GM12878 (cell line): ENCODE measurements at regions not wholly inside any gene's neighbourhood (a gene's known extent, or its start where the extent isn't known, plus 50 kb on each side); places are given as distances from the start of the nearest gene placed in this dataset.

ENCODE experiments used
- ATAC-seq: fragments of 200-7000 bp; cut with Tn5 transposase; 3 replicates; pipeline ENCODE4 v1.9.1; 2020; ENCODE audit warnings: mild to moderate bottlenecking, moderate library complexity
- BruUV-seq: library from RNA; stranded (reverse); fragments of 400-500 nt; replicated peaks from 2 replicates; lab custom pipeline; 2021; lab: Mats Ljungman, UMichigan
- CTCF ChIA-PET: fragments of 300-600 bp; sonication (Branson Sonifier 250); formaldehyde crosslinking; extraction: SDS; loops from one replicate; lab custom pipeline; 2021; ENCODE audit warnings: inconsistent platforms; lab: Yijun Ruan, JAX
- POLR2A ChIA-PET: fragments of 350-600 bp; formaldehyde crosslinking; extraction: SDS; loops from one replicate; lab custom pipeline; 2021; ENCODE audit warnings: inconsistent platforms; lab: Charles Lee
- RAD21 ChIA-PET: fragments of 300-600 bp; sonication (Branson Sonifier 250); formaldehyde crosslinking; loops from one replicate; lab custom pipeline; 2023; ENCODE audit warnings: antibody characterized with exemption; ENCODE audit not compliant: unreplicated experiment; lab: Charles Lee
- SMC1A ChIA-PET: fragments of 300-600 bp; sonication (Branson Sonifier 250); formaldehyde crosslinking; loops from one replicate; lab custom pipeline; 2023; ENCODE audit not compliant: unreplicated experiment, uncharacterized antibody; lab: Charles Lee
- DNase-seq: peaks from one replicate; pipeline ENCODE4 v3.0.0-alpha.2; 2011; ENCODE audit warnings: low read depth, low spot score
- FAIRE-seq: peaks from 3 replicates; lab custom pipeline; 2011; peaks lifted over from hg19 to GRCh38; lab: Jason Lieb, UNC
- H2AFZ ChIP-seq: 2 replicates; pipeline ENCODE4 v1.6.0; 2011; ENCODE audit warnings: low read depth, low read length, control low read depth; ENCODE audit not compliant: control insufficient read depth
- H3K27ac ChIP-seq: 2 replicates; pipeline ENCODE4 v1.5.1; 2011; ENCODE audit warnings: control low read depth; ENCODE audit not compliant: control insufficient read depth, insufficient read depth
- H3K27me3 ChIP-seq, 2 experiments: replicated peaks in 1 of 2; 2 replicates each; pipeline versions ENCODE4 v1.6.0 to v1.6.1; 2011; ENCODE audit warnings: low read length in 1 of 2; ENCODE audit not compliant: control insufficient read depth in 2 of 2, insufficient read depth in 2 of 2
- H3K36me3 ChIP-seq, 2 experiments: 2 replicates each; pipeline ENCODE4 v1.5.1; 2011; ENCODE audit warnings: low read length in 1 of 2; ENCODE audit not compliant: control insufficient read depth in 2 of 2, insufficient read depth in 2 of 2
- H3K4me1 ChIP-seq: 2 replicates; pipeline ENCODE4 v1.6.1; 2011; ENCODE audit warnings: mild to moderate bottlenecking, low read length, moderate library complexity, mixed read lengths; ENCODE audit not compliant: control insufficient read depth, insufficient read depth
- H3K4me2 ChIP-seq: 2 replicates; pipeline ENCODE4 v1.6.0; 2011; ENCODE audit warnings: control low read depth; ENCODE audit not compliant: control insufficient read depth, insufficient read depth
- H3K4me3 ChIP-seq: fragments of 200-600 bp; sonication (generic); 2 replicates; pipeline ENCODE4 v1.5.1; 2016
- H3K79me2 ChIP-seq: 2 replicates; pipeline ENCODE4 v1.6.0; 2011; ENCODE audit warnings: low read length; ENCODE audit not compliant: control insufficient read depth, insufficient read depth
- H3K9ac ChIP-seq: 2 replicates; pipeline ENCODE4 v1.8.0; 2011; ENCODE audit warnings: low read length, control low read depth, mixed read lengths; ENCODE audit not compliant: control insufficient read depth, insufficient read depth
- H3K9me3 ChIP-seq: replicated peaks from 3 replicates; pipeline ENCODE4 v1.5.1; 2011; ENCODE audit warnings: mild to moderate bottlenecking, low read length; ENCODE audit not compliant: control insufficient read depth, insufficient read depth
- H4K20me1 ChIP-seq: 2 replicates; pipeline ENCODE4 v1.6.0; 2011; ENCODE audit not compliant: control insufficient read depth, insufficient read depth
- BCLAF1 ChIP-seq: fragments of 450-650 bp; IDR thresholded peaks from 2 replicates; pipeline ENCODE4 v1.6.1; 2017; ENCODE audit warnings: antibody characterized with exemption, mild to moderate bottlenecking, moderate library complexity
- CBFB ChIP-seq: IDR thresholded peaks from 2 replicates; pipeline ENCODE4 v1.6.1; 2016; ENCODE audit warnings: antibody characterized with exemption, low read depth
- CREM ChIP-seq: IDR thresholded peaks from 2 replicates; pipeline ENCODE4 v1.6.1; 2014; ENCODE audit warnings: antibody characterized with exemption, low read depth
- KAT2A ChIP-seq: conservative IDR thresholded peaks from 2 replicates; pipeline ENCODE4 v1.6.1; 2011; ENCODE audit warnings: low read depth, low read length; ENCODE audit not compliant: control insufficient read depth
- MTA3 ChIP-seq: IDR thresholded peaks from 2 replicates; pipeline ENCODE4 v1.6.1; 2012; ENCODE audit warnings: low read length, inconsistent platforms, borderline replicate concordance
- NR2C2 ChIP-seq: IDR thresholded peaks from 2 replicates; pipeline ENCODE4 v1.6.1; 2011; ENCODE audit warnings: borderline replicate concordance, low read depth; ENCODE audit not compliant: control insufficient read depth, insufficient read length
- POLR2AphosphoS2 ChIP-seq: IDR thresholded peaks from 2 replicates; pipeline ENCODE4 v1.6.1; 2011; ENCODE audit warnings: low read depth, mild to moderate bottlenecking, low read length, improper control_type of control experiment, moderate library complexity
- RUNX3 ChIP-seq: IDR thresholded peaks from 2 replicates; pipeline ENCODE4 v1.6.1; 2012; ENCODE audit warnings: low read length, inconsistent platforms
- USF1 ChIP-seq: IDR thresholded peaks from 2 replicates; pipeline ENCODE4 v1.6.1; 2011; ENCODE audit warnings: borderline replicate concordance, low read depth, mild to moderate bottlenecking, moderate library complexity, mixed read lengths, low read length; ENCODE audit not compliant: insufficient read depth; ENCODE audit errors: extremely low read length
- WGBS: methylation state at CpG from one replicate; pipeline ENCODE4 v1.1.6; 2016; ENCODE audit warnings: low lambda C conversion rate; ENCODE audit not compliant: insufficient replicate concordance, insufficient coverage; ENCODE audit errors: missing lambda C conversion rate; 5-methylcytosine and 5-hydroxymethylcytosine counted together
- in situ Hi-C: fragments of 300-500 bp; cut with MboI; formaldehyde crosslinking; loops from 9 replicates; pipeline ENCODE4 v1.14.3; 2018; ENCODE audit warnings: mixed read lengths
- intact Hi-C: fragments of 100-400 bp; cut with micrococcal nuclease; formaldehyde crosslinking; loops from one replicate; pipeline ENCODE4 v1.14.2; 2022; ENCODE audit not compliant: unreplicated experiment

DNA sequence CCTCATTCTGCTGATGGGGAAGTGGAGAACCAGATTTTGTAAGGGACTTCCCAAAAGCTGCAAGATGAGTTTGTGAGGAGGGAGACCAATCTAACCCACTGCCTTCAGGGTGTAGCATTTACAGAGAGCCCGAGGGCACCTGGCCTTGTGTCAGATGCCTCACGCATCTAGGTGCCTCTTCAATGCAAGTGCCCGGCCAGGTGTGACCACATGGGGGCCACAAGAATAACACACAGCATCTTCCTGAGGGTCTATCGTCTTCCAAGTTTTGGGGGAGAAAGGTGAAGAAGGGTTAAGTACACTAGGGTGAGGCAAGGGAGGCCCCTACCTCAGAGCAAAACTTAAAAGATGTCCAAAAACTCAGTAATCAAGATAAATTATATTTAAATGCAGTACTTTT lies 401.7 kb upstream of the CDH5 start:
- Histone ChIP-seq H3K36me3 (no peaks in the 10 kb centered on the region), H3K79me2 (no peaks in the 10 kb centered on the region), H4K20me1 (no peaks in the 10 kb centered on the region), H2AFZ (no peak overlapping the region), H3K9ac (no peak overlapping the region), H3K27me3 (no peaks in the 10 kb centered on the region), H3K9me3 (no peaks in the 10 kb centered on the region), H3K4me1 (no peaks in the 10 kb centered on the region), H3K4me3 (no peak overlapping the region), H3K4me2 (no peak overlapping the region), H3K27ac (no peak overlapping the region)
- ChIA-PET POLR2A (no interaction called here), CTCF (no interaction called here), RAD21 (no interaction called here), SMC1A (no interaction called here)
- FAIRE-seq (no peak), ATAC-seq (no peak), DNase-seq (no peak)
- in situ Hi-C loops (no loop called here), intact Hi-C loops (no loop called here)
- BruUV-seq = no TSS peak
- 21% methylated on average over 4 of the region's 4 CpGs for WGBS
- no peak for TF ChIP-seq POLR2AphosphoS2
- TF ChIP-seq KAT2A = no peak
- TF ChIP-seq CBFB = no peak
- no peak for TF ChIP-seq USF1
- TF ChIP-seq NR2C2 = no peak

DNA sequence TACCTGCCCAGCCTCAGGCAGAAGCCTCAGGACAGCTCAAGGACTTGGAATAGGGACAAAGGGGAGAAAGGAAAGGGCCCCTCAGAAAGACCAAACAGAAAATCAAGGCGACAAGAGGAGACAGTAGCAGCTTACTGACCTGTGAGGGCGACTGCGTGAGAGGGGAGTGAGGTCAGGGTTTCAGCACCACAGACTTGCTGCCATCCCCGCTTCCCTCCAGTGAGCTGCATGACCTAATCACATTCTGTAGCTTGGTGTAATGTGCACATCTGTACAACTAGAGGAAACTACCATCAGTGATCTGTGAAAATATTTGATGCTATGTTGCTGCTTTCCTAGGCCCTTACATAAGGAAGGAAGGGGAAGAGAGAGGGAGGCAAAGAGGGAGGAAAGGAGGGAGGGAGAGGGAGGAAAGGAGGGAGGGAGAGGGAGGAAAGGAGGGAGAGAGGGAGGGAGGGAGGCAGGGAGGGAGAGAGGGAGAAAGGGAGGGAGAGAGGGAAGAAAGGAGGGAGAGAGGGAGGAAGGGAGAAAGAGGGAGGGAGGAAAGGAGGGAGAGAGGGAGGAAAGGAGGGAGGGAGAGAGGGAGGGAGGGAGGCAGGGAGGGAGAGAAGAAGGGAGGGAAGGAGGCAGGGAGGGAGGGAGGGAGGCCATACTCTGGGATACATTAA lies 404.9 kb upstream of the CDH5 start:
- SMC1A ChIA-PET = no interaction called here
- no peaks in the 10 kb centered on the region for H4K20me1 ChIP-seq
- no peak for TF ChIP-seq BCLAF1
- TF ChIP-seq RUNX3 = peak; percentile 50; the same call in 1 of the 2 replicates
- no peak for TF ChIP-seq MTA3
- TF ChIP-seq CREM = peak; percentile 40; the same call in 1 of the 2 replicates
- ATAC-seq (no peak), FAIRE-seq (no peak), DNase-seq (no peak)
- no peak overlapping the region for H2AFZ ChIP-seq
- no peaks in the 10 kb centered on the region for H3K79me2 ChIP-seq
- H3K27me3 ChIP-seq = no peaks in the 10 kb centered on the region
- BruUV-seq = no TSS peak
- H3K9me3 ChIP-seq = no peaks in the 10 kb centered on the region
- no peak overlapping the region for H3K9ac ChIP-seq
- POLR2A ChIA-PET = no interaction called here
- no peaks in the 10 kb centered on the region for H3K4me1 ChIP-seq
- no peaks in the 10 kb centered on the region for H3K36me3 ChIP-seq
- H3K4me2 ChIP-seq = no peak overlapping the region
- RAD21 ChIA-PET = no interaction called here
- in situ Hi-C loops = no loop called here
- intact Hi-C loops = no loop called here
- WGBS = 24% methylated on average over 4 of the region's 4 CpGs
- H3K4me3 ChIP-seq = no peak overlapping the region
- H3K27ac ChIP-seq = no peak overlapping the region
- CTCF ChIA-PET = no interaction called here
